DOHH2 (cell line): ENCODE measurements at regions not wholly inside any gene's neighbourhood (a gene's known extent, or its start where the extent isn't known, plus 50 kb on each side); places are given as distances from the start of the nearest gene placed in this dataset.

Source experiments
- H3F3A ChIP-seq: fragments of 200-600 bp; sonication (generic), shearing (Covaris generic); 2 replicates; pipeline ENCODE4 v1.6.0; 2016; ENCODE audit warnings: antibody characterized with exemption, mild to moderate bottlenecking; ENCODE audit not compliant: control insufficient read depth, insufficient read depth
- H3K27ac ChIP-seq: fragments of 200-600 bp; sonication (generic); 2 replicates; pipeline ENCODE4 v1.5.1; 2014; ENCODE audit warnings: low read depth, mild to moderate bottlenecking, low read length, moderate library complexity
- H3K27me3 ChIP-seq: fragments of 200-600 bp; sonication (generic); 2 replicates; pipeline ENCODE4 v1.6.1; 2014; ENCODE audit warnings: mild to moderate bottlenecking, low read length, mixed read lengths; ENCODE audit not compliant: control insufficient read depth
- H3K36me3 ChIP-seq: fragments of 200-600 bp; sonication (generic); 2 replicates; pipeline ENCODE4 v1.6.1; 2014; ENCODE audit warnings: mild to moderate bottlenecking, low read length, moderate library complexity, mixed read lengths; ENCODE audit not compliant: control insufficient read depth
- H3K4me1 ChIP-seq: fragments of 200-600 bp; sonication (generic); 2 replicates; pipeline ENCODE4 v1.6.1; 2014; ENCODE audit warnings: mild to moderate bottlenecking, low read length, mixed read lengths; ENCODE audit not compliant: control insufficient read depth
- H3K4me2 ChIP-seq: fragments of 200-600 bp; sonication (generic); 2 replicates; pipeline ENCODE4 v1.6.0; 2014; ENCODE audit warnings: mild to moderate bottlenecking, low read length, moderate library complexity
- H3K4me3 ChIP-seq: fragments of 200-600 bp; sonication (generic); 2 replicates; pipeline ENCODE4 v1.5.1; 2014; ENCODE audit warnings: mild to moderate bottlenecking, low read length, mixed read lengths
- H3K79me2 ChIP-seq: fragments of 200-600 bp; sonication (generic); 2 replicates; pipeline ENCODE4 v1.6.1; 2014; ENCODE audit warnings: mild to moderate bottlenecking, low read length, mixed read lengths; ENCODE audit not compliant: control insufficient read depth
- H3K9me2 ChIP-seq: fragments of 200-600 bp; sonication (generic); replicated peaks from 2 replicates; pipeline ENCODE4 v1.6.1; 2014; ENCODE audit warnings: mild to moderate bottlenecking, low read length, mixed read lengths; ENCODE audit not compliant: control insufficient read depth
- H3K9me3 ChIP-seq: fragments of 200-600 bp; sonication (generic); 2 replicates; pipeline ENCODE4 v1.6.1; 2014; ENCODE audit warnings: antibody characterized with exemption, low read length, mixed read lengths; ENCODE audit not compliant: control insufficient read depth, insufficient read depth
- H4K20me1 ChIP-seq: fragments of 200-600 bp; sonication (generic); 2 replicates; pipeline ENCODE4 v1.6.0; 2014; ENCODE audit warnings: low read depth, mild to moderate bottlenecking, antibody characterized with exemption, low read length, moderate library complexity; ENCODE audit not compliant: control insufficient read depth, insufficient read depth
- CTCF ChIP-seq: fragments of 200-600 bp; sonication (generic); IDR thresholded peaks from one replicate; pipeline ENCODE4 v1.5.1; 2014; ENCODE audit warnings: antibody characterized with exemption, mild to moderate bottlenecking, low read depth, low read length; ENCODE audit not compliant: poor library complexity, severe bottlenecking
- EZH2phosphoT487 ChIP-seq: fragments of 200-600 bp; sonication (generic); IDR thresholded peaks from 2 replicates; pipeline ENCODE4 v1.6.1; 2017; ENCODE audit warnings: borderline replicate concordance, mild to moderate bottlenecking, antibody characterized with exemption, low read length, moderate library complexity, mixed read lengths

GRCh38 chr6:43945768-43946080, 175.7 kb downstream of the VEGFA start:
- Histone ChIP-seq H3K4me2 (no peak overlapping the region), H4K20me1 (no peaks in the 10 kb centered on the region), H3K4me3 (no peak overlapping the region), H3K4me1 (no peaks in the 10 kb centered on the region), H3F3A (no peaks in the 10 kb centered on the region), H3K27ac (no peak overlapping the region), H3K79me2 (no peaks in the 10 kb centered on the region), H3K9me3 (0 out of 2 replicates have a peak, but pooled peaks cover 3% of the 10 kb centered on the region), H3K9me2 (no peaks in the 10 kb centered on the region), H3K36me3 (no peaks in the 10 kb centered on the region), H3K27me3 (peaks cover 22% of the 10 kb centered on the region)
- TF ChIP-seq EZH2phosphoT487 (no peak), CTCF (no peak)

GRCh38 chr6:43944908-43945767, 175.1 kb downstream of the VEGFA start:
- no peak overlapping the region for H3K27ac ChIP-seq
- TF ChIP-seq EZH2phosphoT487, result no peak
- no peak for TF ChIP-seq CTCF

GRCh38 chr6:43943781-43944250, 173.8 kb downstream of the VEGFA start:
- no peak overlapping the region for H3K4me3 ChIP-seq
- H3K27me3 ChIP-seq, result peaks cover 18% of the 10 kb centered on the region
- H3K4me2 ChIP-seq, result no peak overlapping the region
- H3K9me2 ChIP-seq, result no peaks in the 10 kb centered on the region
- H3F3A ChIP-seq, result no peaks in the 10 kb centered on the region
- H3K27ac ChIP-seq, result no peak overlapping the region
- TF ChIP-seq CTCF, result no peak
- no peak for TF ChIP-seq EZH2phosphoT487
- H3K36me3 ChIP-seq, result no peaks in the 10 kb centered on the region
- H4K20me1 ChIP-seq, result no peaks in the 10 kb centered on the region
- no peaks in the 10 kb centered on the region for H3K4me1 ChIP-seq
- 0 out of 2 replicates have a peak, but pooled peaks cover 3% of the 10 kb centered on the region for H3K9me3 ChIP-seq
- no peaks in the 10 kb centered on the region for H3K79me2 ChIP-seq

More at GRCh38 chr6:43944908-43945767, 175.1 kb downstream of the VEGFA start:
- Histone ChIP-seq H3F3A (no peaks in the 10 kb centered on the region), H4K20me1 (no peaks in the 10 kb centered on the region), H3K9me3 (0 out of 2 replicates have a peak, but pooled peaks cover 3% of the 10 kb centered on the region), H3K4me1 (no peaks in the 10 kb centered on the region), H3K9me2 (no peaks in the 10 kb centered on the region), H3K4me3 (no peak overlapping the region), H3K36me3 (no peaks in the 10 kb centered on the region), H3K27me3 (peaks cover 22% of the 10 kb centered on the region), H3K79me2 (no peaks in the 10 kb centered on the region), H3K4me2 (no peak overlapping the region)
